ENCODE measurements at regions not wholly inside any gene's neighbourhood (a gene's known extent, or its start where the extent isn't known, plus 50 kb on each side); places are given as distances from the start of the nearest gene placed in this dataset.

DNA sequence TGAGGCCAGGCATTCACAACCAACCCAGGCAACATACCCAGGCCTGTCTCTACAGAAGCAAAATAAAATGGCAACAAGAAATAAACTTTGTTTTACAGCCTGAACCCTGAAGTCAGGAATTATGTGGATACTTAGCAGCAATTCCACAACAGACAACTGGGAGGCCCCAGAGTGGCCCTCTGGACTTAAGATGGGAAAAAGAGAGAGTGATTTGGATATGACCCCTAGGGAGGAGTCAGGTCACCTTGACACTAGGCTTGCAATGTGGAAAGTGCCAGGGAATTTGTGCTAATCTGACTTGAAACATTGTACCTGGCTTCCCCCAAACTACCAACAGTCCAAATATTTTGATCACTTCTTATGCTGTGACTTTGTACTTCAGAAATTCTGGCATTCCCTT is 193.1 kb downstream of the PARM1 start:
- TF ChIP-seq CTCF (IDR thresholded peaks at IDR 0.05) (no peak), POLR2AphosphoS5 (IDR thresholded peaks at IDR 0.05) (no peak), POLR2A (IDR thresholded peaks at IDR 0.05) (no peak)

Data from stomach (tissue), 4 donors.